Suppressor macrophage treated with lipopolysaccharide for 1 hour (primary cell): ENCODE measurements at regions not wholly inside any gene's neighbourhood (a gene's known extent, or its start where the extent isn't known, plus 50 kb on each side); places are given as distances from the start of the nearest gene placed in this dataset.
"Not testable (repeated sequence)": the region's sequence is repeated elsewhere in the genome, so short reads cannot be mapped to it uniquely, and the experiment has no call there.

Source experiments
- DNase-seq, 3 donors: peaks; one replicate each; pipeline ENCODE4 v3.0.0-alpha.2; 2020 to 2022

DNA sequence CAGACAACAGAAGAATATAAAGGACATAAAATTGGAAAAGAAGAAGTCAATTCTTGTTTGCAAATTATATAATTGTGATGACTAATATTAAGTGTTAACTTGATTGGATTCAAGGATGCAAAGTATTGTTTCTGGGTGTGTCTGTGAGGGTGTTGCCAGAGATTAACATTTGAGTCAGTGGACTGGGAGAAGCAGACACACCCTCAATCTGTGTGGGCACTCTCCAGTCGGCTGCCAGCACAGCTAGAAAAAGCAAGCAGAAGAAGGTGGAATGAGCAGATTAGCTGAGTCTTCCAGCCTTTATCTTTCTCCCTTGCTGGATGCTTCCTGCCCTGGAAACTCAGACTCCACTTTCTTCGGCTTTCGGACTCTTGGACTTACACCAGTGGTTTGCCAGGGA is 51.7 kb downstream of the UBE2NL start:
- DNase-seq: no peak

- no peak for DNase-seq
Observed at GRCh38 chrX:143940119-143940518, 56.2 kb downstream of the UBE2NL start.

- DNase-seq: no peak
Observed at GRCh38 chrX:143945171-143945570, 61.3 kb downstream of the UBE2NL start.

DNA sequence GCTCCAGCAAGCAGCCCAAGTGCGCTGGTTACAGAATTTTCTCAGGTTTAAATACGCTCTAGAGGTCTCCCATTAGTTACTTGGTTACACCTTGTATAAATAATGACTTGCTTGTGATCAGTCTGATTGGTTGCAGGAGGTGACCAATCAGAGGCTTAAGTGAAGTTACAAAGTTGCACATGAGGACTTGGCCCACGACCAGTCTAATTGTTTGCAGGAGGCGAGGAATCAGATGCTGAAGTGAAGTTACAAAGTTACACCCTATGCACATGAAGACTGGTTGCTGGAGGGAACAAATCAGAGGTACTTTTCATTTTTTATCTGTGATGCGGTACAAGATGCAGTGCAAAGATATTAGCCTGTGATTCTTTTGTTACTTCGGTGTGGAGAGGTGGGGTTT is 80.7 kb downstream of the UBE2NL start:
- DNase-seq: no peak

GRCh38 chrX:143988356-143988755 is 104.5 kb downstream of the UBE2NL start:
- DNase-seq: no peak

DNA sequence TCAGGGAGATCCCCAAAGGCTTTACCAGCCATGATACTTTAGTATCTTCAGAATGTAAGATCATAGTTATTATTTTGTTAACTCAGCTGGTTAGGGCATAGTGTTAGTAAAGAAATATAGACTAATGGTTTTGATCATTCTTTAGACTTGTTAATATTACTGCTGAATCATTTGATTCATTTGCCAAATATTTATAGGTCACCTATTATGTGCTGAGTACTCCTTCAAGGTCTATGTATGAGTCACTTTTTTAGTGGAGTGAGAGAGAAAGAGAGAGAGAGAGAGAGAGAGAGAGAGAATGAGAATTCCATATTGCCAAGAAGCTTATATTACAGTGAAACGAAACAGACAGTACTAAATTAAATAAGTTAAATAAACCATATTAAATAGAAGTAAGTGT is 110.3 kb downstream of the UBE2NL start:
- DNase-seq: no peak

DNA sequence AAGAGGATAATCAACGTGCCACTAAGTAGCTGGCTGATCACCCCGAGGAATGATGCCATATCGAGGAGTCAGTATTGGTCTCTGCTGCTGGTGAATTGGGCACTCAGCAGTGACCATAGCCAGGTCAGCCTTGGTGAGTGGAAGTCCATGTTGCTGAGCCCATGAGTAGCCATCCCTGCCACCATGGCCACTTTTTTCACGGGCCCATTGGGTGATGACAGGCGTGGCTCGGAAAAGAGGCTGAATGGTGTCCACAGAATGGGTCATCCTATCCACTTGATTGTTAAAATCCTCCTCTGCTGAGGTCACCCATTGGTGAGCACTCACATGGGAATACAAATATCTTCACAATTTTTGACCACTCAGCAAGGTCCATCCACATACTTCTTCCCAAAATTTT is 114.4 kb downstream of the UBE2NL start:
- DNase-seq: no peak

- no peak for DNase-seq
Observed at GRCh38 chrX:144006811-144007210, 122.9 kb downstream of the UBE2NL start.

GRCh38 chrX:144040793-144041192 is 156.9 kb downstream of the UBE2NL start:
- DNase-seq: no peak

DNA sequence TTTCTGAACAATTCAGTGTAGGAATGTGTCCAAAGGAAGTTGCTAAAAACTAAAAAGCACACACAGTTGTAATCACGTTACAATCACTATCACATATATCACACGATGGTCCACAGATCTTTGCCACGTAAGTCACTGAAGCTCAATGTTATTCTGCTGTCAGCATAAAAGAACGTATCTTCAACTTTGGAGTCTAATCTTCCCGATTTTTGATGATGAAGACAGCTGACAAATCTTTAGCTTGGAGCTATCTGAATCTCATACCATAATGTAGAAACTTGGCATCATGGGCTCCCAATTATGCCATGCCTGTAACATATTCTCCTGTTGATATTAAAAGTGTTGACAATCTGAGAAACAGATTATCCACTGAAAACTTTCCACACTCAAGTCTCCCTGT is 158.4 kb downstream of the UBE2NL start:
- DNase-seq: no peak

GRCh38 chrX:144075432-144075831 is 191.6 kb downstream of the UBE2NL start:
- DNase-seq: no peak

GRCh38 chrX:144082237-144082636 is 198.4 kb downstream of the UBE2NL start:
- DNase-seq: peak in 1 of 3 donors; percentile 0

DNA sequence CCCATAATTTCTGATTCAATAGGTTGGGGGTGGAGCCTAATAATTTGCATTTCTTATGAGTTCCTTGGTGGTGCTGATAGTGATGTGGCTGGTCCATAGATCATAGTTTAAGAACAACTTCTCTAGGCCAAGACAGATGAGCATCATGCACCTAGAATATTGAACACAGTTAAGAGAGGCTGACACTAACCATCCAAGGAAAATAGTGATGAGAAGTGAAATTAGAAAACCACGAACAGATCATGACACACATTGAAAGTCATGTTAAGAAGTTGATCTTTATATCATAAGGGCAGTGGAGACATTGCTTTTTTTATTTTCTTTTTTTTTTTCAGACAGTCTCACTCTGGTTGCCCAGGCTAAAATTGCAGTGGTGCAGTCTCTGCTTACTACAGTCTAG is 205.8 kb downstream of the UBE2NL start:
- not testable (repeated sequence) for DNase-seq

DNA sequence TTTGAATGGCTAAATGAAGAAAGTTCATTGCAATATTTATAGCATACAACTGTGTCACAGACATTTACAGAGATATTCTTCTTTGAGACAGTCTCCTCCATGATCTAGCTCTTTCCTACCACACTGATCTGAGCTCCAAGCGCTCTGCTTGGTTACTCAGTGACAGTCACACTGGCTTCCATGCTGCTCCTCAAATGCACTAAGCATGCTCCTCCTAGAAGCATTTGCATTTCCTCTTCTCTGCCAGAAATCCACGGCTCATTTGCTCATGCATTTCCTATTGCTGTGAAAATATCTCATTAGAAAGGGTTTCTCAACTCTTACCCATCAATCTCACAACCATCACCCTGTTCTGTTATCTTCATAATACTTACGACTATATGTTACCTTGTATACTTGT is 208.2 kb downstream of the UBE2NL start:
- DNase-seq: not testable (repeated sequence)

GRCh38 chrX:144119490-144119889 is 235.6 kb downstream of the UBE2NL start:
- DNase-seq: not testable (repeated sequence)

DNA sequence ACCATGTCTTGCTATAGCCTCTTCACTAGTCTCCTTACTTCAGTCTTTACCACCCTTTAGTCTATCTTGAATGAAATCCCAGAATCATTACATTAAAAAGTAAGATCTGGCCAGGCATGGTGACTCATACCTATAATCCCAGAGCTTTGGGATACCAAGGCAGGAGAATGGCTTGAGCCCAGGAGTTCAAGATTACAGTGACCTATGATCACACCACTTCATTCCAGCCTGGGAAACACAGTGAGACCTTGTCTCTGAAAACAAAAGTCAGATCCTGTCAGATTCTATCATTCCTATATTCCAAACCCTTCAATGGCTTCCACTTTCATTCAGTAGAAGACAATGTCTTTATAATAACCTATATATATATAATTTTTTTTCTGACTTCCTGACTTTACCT is 237.7 kb downstream of the UBE2NL start:
- not testable (repeated sequence) for DNase-seq

GRCh38 chrX:144127570-144128169 is 243.8 kb downstream of the UBE2NL start:
- not testable (repeated sequence) for DNase-seq

GRCh38 chrX:144129511-144129910 is 245.6 kb downstream of the UBE2NL start:
- not testable (repeated sequence) for DNase-seq

GRCh38 chrX:144130507-144130906 is 246.6 kb downstream of the UBE2NL start:
- not testable (repeated sequence) for DNase-seq

DNA sequence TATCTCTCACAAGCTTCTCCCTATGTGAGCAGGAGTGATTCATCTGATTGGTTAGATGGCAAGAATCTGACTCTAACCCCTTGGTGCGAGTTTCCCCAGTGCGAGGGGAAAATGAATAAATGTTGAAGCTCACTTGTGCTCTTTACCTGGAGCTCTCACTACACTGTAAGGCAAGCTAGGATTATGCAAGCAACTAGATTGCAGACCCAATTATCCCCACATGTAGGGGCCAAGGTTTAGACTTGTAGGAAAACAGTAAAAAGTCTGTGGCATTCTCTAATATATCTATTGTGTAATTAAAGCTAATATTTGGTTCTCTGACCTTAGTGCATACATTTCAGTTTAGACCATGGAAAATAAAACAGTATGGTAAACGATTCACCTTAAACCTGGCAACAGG is 247.2 kb downstream of the UBE2NL start:
- not testable (repeated sequence) for DNase-seq

GRCh38 chrX:144134448-144135119 is 250.7 kb downstream of the UBE2NL start:
- DNase-seq: not testable (repeated sequence)

DNA sequence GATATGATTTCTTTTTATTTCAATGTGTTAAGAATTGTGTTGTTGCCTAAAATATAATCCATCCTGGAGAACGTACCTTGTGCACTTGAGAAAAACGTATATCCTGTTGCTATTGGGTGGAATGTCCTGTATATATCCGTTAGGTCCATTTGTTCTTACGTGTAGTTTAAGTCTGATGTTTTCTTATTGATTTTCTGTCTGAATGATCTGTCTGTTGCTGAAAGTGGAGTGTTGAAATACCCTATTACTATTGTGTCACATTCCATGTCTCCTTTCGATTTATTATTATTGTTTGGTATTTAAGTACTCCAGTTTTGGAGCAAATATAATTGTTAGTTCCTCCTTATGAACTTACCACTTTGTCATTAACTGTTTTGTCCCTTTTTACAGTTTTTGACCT is 270.6 kb downstream of the UBE2NL start:
- DNase-seq: not testable (repeated sequence)

GRCh38 chrX:144185197-144185596 is 301.3 kb downstream of the UBE2NL start:
- DNase-seq: not testable (repeated sequence)

DNA sequence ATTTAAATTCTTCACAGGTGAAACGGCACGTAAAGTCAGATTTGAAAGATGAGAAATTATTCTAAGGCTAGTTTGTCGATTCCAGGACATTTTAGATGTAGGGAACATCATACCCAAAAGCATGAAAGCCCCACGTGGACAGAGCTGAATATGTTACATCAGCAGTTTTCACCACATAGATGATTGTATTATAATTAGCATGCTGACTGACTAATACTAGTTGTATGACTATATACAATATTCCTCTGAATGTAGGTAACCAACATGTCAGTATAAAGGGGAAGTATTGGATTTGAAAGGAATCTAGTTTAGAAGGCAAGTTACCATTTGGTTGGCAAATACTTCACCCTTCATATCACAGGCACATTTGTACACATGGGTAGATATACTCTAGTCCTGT is 304.6 kb downstream of the UBE2NL start:
- not testable (repeated sequence) for DNase-seq

DNA sequence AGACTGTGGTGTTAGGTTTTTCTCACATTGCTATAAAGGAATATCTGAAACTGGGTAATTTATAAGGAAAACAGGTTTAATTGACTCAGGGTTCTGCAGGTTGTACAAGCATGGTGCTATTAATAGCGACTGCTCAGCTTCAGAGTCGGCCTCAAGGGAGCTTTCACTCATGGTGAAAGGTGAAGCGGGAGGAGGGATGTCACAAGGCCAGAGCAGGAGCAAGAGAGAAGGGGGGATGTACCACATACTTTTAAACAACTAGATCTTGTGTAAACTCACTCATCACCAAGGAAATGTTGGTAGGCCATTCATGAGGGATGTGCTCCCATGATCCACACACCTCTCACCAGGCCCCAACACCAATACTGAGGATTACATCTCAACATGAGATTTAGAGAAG is 313.2 kb downstream of the UBE2NL start:
- not testable (repeated sequence) for DNase-seq
